GM12872 (cell line): ENCODE measurements at regions not wholly inside any gene's neighbourhood (a gene's known extent, or its start where the extent isn't known, plus 50 kb on each side); places are given as distances from the start of the nearest gene placed in this dataset.

Experiments
- CTCF ChIP-seq: IDR thresholded peaks from 3 replicates; pipeline ENCODE4 v1.5.1; 2011; ENCODE audit warnings: low read depth, mild to moderate bottlenecking, low read length, moderate library complexity; ENCODE audit not compliant: insufficient read depth

DNA sequence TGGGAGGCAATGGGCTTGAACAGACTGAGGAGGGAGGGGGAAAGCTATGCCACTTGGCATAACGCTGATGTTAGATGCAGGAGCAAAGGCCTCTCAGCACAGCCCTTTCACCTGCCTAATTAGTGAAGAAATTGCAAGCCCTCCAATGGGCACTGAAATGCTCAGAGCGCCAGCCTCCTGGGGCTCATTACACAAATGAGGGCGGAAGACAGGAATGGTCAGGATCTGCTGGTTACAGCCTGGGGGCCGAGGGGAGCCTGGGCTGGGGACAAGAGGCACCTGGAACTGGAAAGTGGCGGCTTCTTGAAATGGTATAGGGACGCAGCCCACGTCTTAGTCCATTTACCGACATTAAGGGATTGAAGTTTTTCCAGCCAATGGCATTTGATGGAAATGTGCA, 50.2 kb upstream of the PLET1 start:
- TF ChIP-seq CTCF: no peak

DNA sequence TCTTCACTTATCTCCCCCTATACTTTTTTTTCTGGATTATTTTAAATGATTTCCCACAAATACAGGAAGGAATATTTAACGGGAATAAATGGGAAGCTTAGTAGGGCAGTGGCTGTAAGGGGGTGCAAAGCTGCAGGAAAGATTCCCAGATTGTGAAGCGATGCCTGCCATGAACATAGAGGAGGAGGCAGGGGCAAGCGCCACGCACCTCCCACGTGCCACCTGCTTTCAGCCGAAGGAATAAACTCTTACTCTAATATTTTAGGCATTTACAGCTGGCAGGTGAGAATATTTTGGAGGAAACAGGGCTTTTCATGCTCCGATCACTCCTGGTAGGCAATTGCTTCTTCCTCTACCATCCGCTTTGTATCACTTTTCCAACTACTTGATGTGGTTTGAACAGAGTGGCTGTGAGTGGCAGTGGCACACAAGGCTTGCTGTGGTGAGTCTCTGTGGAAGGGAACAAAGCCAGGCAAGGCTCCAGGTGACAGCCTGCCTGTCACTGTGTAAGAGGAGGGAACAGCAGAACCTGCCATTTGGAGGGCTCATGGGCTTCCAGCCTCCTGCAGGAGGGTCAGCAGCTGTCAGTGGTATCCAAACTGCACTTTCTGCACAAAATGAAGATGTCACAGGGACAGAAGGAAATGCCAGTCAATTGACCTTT, 54.5 kb upstream of the PLET1 start:
- no peak for TF ChIP-seq CTCF

GRCh38 chr11:112315861-112316739, 55.4 kb upstream of the PLET1 start:
- TF ChIP-seq CTCF: no peak

DNA sequence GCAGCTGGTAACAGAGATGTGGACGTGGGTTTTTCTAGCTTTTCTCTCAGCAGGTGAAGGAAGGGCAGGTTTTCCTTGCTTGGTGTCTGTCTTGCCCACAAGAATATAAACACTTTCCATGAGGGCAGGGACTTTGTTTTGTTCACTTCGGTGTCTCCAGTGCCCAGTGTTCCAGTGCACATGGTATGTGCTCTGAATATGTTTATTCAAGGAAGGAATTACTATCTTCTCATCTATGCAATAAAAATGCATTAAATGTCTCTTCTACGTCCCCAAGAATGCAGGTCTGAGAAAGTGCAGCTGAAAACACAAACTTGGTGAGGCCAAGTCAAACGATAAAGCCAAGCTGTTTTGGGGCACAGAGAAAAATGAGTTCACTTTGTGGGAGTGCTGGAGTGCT, 56.3 kb upstream of the PLET1 start:
- no peak for TF ChIP-seq CTCF

- TF ChIP-seq CTCF: no peak
These were observed 57.5 kb upstream of the PLET1 start for GRCh38 chr11:112318184-112318591.

DNA sequence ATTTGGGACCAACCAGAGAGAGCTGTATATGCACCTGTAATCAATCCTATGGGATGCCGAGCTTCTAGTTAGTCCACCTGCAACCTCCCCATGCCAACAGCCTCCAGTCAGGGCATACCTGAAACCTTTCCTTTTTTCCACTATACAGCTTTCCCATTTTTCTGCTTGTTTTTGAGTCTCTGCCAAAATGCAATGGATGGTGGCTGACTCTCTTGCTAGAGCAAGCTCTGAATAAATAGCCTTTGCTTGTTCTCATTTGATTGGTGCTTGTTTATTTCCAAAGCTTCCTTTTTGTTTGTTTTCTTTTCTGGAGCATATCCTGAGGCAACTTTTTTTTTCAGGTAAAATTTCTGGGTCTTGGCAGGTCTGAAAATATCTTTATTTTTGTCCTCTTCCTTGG, 58.0 kb upstream of the PLET1 start:
- no peak for TF ChIP-seq CTCF

DNA sequence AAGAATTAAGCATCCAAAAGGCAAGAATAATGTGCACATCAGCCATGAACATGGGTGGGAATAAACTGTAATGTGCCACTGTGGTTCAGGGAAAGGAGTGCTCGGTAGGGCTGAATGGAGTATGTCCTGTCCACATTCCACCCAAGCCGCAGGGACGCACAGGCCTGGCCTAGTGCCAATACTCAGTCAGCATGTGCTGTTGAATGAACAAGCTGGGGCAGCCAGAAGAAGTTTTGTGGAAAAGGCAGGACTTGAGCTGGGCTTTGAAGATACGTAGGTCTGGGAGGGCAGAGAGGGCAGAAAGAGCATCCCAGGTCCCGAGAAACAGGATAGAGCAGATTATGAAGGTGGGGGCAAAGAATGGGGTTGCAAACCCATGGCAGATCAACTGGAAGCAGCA, 60.0 kb upstream of the PLET1 start:
- no peak for TF ChIP-seq CTCF
